ENCODE measurements at regions not wholly inside any gene's neighbourhood (a gene's known extent, or its start where the extent isn't known, plus 50 kb on each side); places are given as distances from the start of the nearest gene placed in this dataset.

GRCh38 chr1:181896824-181897223, 164.7 kb downstream of the ZNF648 start:
- TF ChIP-seq ELF4 (IDR thresholded peaks at IDR 0.05) = no peak
- no peak for TF ChIP-seq FOXK2 (IDR thresholded peaks at IDR 0.05)
- TF ChIP-seq L3MBTL2 (conservative IDR thresholded peaks at IDR 0.05) = no peak
- TF ChIP-seq TARDBP (IDR thresholded peaks at IDR 0.05) = no peak
- no peak for TF ChIP-seq BHLHE40 (IDR thresholded peaks at IDR 0.05; ENCODE audit: borderline replicate concordance)
- TF ChIP-seq NFRKB (IDR thresholded peaks at IDR 0.05) = no peak
- no peak for TF ChIP-seq FOXA1 (IDR thresholded peaks at IDR 0.05)
- no peak for TF ChIP-seq SP1 (IDR thresholded peaks at IDR 0.05)

Measured in HEK293T (cell line).